Neural progenitor cell (in vitro differentiated cells): ENCODE measurements at regions not wholly inside any gene's neighbourhood (a gene's known extent, or its start where the extent isn't known, plus 50 kb on each side); places are given as distances from the start of the nearest gene placed in this dataset.
A peak's percentile ranks its signal among the peaks of the same experiment; 100 is the strongest.

Source experiments
- DNase-seq: peaks from one replicate; pipeline ENCODE4 v3.0.0-alpha.2; 2016; ENCODE audit warnings: low spot score
- H2AFZ ChIP-seq: fragments of 200-600 bp; sonication (generic); replicated peaks from 2 replicates; pipeline ENCODE4 v1.6.1; 2016; ENCODE audit warnings: antibody characterized with exemption
- H3F3A ChIP-seq: fragments of 200-600 bp; sonication (generic); 2 replicates; pipeline ENCODE4 v1.6.1; 2016; ENCODE audit warnings: antibody characterized with exemption, low read depth
- H3K27ac ChIP-seq: fragments of 200-600 bp; sonication (generic); 2 replicates; pipeline ENCODE4 v1.5.1; 2016; ENCODE audit warnings: mild to moderate bottlenecking
- H3K27me3 ChIP-seq: fragments of 200-600 bp; sonication (generic); 2 replicates; pipeline ENCODE4 v1.6.1; 2016; ENCODE audit warnings: mild to moderate bottlenecking, moderate library complexity
- H3K36me3 ChIP-seq: fragments of 200-600 bp; sonication (generic); 2 replicates; pipeline ENCODE4 v1.5.1; 2016
- H3K4me1 ChIP-seq: fragments of 200-600 bp; sonication (generic); 2 replicates; pipeline ENCODE4 v1.6.1; 2016; ENCODE audit warnings: mixed run types
- H3K4me2 ChIP-seq: fragments of 200-600 bp; sonication (generic); 2 replicates; pipeline ENCODE4 v1.6.1; 2016
- H3K4me3 ChIP-seq: fragments of 200-600 bp; sonication (generic); 2 replicates; pipeline ENCODE4 v1.5.1; 2016
- H3K79me2 ChIP-seq: fragments of 200-600 bp; sonication (generic); 2 replicates; pipeline ENCODE4 v1.6.1; 2016; ENCODE audit warnings: low read depth
- H3K9ac ChIP-seq: fragments of 200-600 bp; sonication (generic); 2 replicates; pipeline ENCODE4 v1.6.1; 2016
- H3K9me3 ChIP-seq: fragments of 200-600 bp; sonication (generic); 2 replicates; pipeline ENCODE4 v1.5.1; 2016; ENCODE audit warnings: low read depth
- H4K20me1 ChIP-seq: fragments of 200-600 bp; sonication (generic); 2 replicates; pipeline ENCODE4 v1.6.1; 2016; ENCODE audit warnings: low read depth
- H3K27ac Mint-ChIP-seq: 3 replicates; pipeline ENCODE4 v1.8.0; 2021; ENCODE audit warnings: mixed read lengths
- H3K27me3 Mint-ChIP-seq: 2 replicates; pipeline ENCODE4 v1.8.0; 2022; ENCODE audit warnings: low read depth, mild to moderate bottlenecking, inconsistent platforms, moderate library complexity, mixed read lengths; ENCODE audit not compliant: insufficient read depth
- H3K36me3 Mint-ChIP-seq: 3 replicates; pipeline ENCODE4 v1.8.0; 2021; ENCODE audit warnings: mixed read lengths
- H3K4me1 Mint-ChIP-seq: 3 replicates; pipeline ENCODE4 v1.8.0; 2021; ENCODE audit warnings: mixed read lengths
- H3K4me3 Mint-ChIP-seq: 3 replicates; pipeline ENCODE4 v1.8.0; 2021; ENCODE audit warnings: mild to moderate bottlenecking, moderate library complexity, mixed read lengths
- H3K9me3 Mint-ChIP-seq: 3 replicates; pipeline ENCODE4 v1.8.0; 2020; ENCODE audit warnings: mixed read lengths
- EZH2 ChIP-seq: fragments of 200-600 bp; sonication (generic); IDR thresholded peaks from 2 replicates; pipeline ENCODE4 v1.6.1; 2017; ENCODE audit warnings: antibody characterized with exemption, mild to moderate bottlenecking, moderate library complexity
- EZH2phosphoT487 ChIP-seq: fragments of 200-600 bp; sonication (generic); IDR thresholded peaks from 2 replicates; pipeline ENCODE4 v1.6.1; 2017; ENCODE audit warnings: antibody characterized with exemption
- TF ChIP-seq, protein P1 (sequence below): fragments of 200-600 bp; sonication (generic); IDR thresholded peaks from 2 replicates; pipeline ENCODE4 v1.5.1; 2017; ENCODE audit warnings: antibody characterized with exemption, mild to moderate bottlenecking

- Histone ChIP-seq H3K27me3 (no peaks in the 10 kb centered on the region), H3K79me2 (no peaks in the 10 kb centered on the region), H2AFZ (peak overlapping the region; percentile 19), H3K9ac (no peak overlapping the region), H3K9me3 (no peaks in the 10 kb centered on the region), H3K4me1 (no peaks in the 10 kb centered on the region), H3F3A (no peaks in the 10 kb centered on the region), H4K20me1 (no peaks in the 10 kb centered on the region), H3K4me2 (no peak overlapping the region), H3K36me3 (no peaks in the 10 kb centered on the region), H3K4me3 (no peak overlapping the region), H3K27ac (no peak overlapping the region)
- H3K36me3 Mint-ChIP-seq = no peaks in the 10 kb centered on the region
- TF ChIP-seq EZH2phosphoT487 = no peak
- TF ChIP-seq EZH2 = no peak
- TF ChIP-seq, protein P1, sequence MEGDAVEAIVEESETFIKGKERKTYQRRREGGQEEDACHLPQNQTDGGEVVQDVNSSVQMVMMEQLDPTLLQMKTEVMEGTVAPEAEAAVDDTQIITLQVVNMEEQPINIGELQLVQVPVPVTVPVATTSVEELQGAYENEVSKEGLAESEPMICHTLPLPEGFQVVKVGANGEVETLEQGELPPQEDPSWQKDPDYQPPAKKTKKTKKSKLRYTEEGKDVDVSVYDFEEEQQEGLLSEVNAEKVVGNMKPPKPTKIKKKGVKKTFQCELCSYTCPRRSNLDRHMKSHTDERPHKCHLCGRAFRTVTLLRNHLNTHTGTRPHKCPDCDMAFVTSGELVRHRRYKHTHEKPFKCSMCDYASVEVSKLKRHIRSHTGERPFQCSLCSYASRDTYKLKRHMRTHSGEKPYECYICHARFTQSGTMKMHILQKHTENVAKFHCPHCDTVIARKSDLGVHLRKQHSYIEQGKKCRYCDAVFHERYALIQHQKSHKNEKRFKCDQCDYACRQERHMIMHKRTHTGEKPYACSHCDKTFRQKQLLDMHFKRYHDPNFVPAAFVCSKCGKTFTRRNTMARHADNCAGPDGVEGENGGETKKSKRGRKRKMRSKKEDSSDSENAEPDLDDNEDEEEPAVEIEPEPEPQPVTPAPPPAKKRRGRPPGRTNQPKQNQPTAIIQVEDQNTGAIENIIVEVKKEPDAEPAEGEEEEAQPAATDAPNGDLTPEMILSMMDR = no peak
- no peak for DNase-seq
- no peaks in the 10 kb centered on the region for H3K9me3 Mint-ChIP-seq
- no peaks in the 10 kb centered on the region for H3K4me1 Mint-ChIP-seq
- H3K27ac Mint-ChIP-seq = no peak overlapping the region
- H3K4me3 Mint-ChIP-seq = no peak overlapping the region
- H3K27me3 Mint-ChIP-seq = no peaks in the 10 kb centered on the region
These were observed 201.4 kb upstream of the NPVF start for GRCh38 chr7:25429731-25430130.

GRCh38 chr7:25430200-25430931 lies 202.1 kb upstream of the NPVF start:
- Histone ChIP-seq H4K20me1 (no peaks in the 10 kb centered on the region), H3K4me3 (no peak overlapping the region), H3K27ac (no peak overlapping the region), H3F3A (no peaks in the 10 kb centered on the region), H3K9ac (no peak overlapping the region), H3K79me2 (no peaks in the 10 kb centered on the region), H2AFZ (no peak overlapping the region), H3K36me3 (no peaks in the 10 kb centered on the region), H3K27me3 (no peaks in the 10 kb centered on the region), H3K4me1 (no peaks in the 10 kb centered on the region), H3K9me3 (no peaks in the 10 kb centered on the region), H3K4me2 (no peak overlapping the region)
- DNase-seq = no peak
- no peaks in the 10 kb centered on the region for H3K36me3 Mint-ChIP-seq
- H3K9me3 Mint-ChIP-seq = no peaks in the 10 kb centered on the region
- no peaks in the 10 kb centered on the region for H3K4me1 Mint-ChIP-seq
- no peak overlapping the region for H3K27ac Mint-ChIP-seq
- H3K27me3 Mint-ChIP-seq = no peaks in the 10 kb centered on the region
- H3K4me3 Mint-ChIP-seq = no peak overlapping the region
- TF ChIP-seq, protein P1 = no peak

DNA sequence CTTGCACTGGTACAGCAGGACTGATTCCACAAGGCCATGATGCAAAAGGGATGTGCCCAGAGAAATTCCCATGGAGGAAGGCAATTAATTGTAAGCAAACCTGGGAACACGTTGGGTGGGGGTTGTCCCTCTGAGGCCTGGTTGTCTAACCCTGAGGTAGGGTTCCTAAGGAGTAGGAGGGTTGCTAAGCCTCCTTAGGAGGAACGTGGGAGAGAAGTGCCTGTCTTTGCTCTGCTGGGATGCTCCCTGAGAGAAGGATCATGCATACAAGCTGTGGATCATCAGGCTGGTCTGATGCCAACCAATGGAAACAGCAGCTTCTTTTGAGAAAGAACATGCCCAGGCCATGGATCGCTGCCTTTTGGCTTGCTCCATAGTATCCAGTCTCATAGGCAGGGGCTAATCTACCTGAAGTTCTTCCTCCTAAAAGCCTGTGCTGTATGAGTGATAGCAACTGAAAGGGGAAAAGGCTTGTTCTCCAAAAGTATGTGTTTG lies 203.7 kb upstream of the NPVF start:
- TF ChIP-seq EZH2 (no peak), EZH2phosphoT487 (no peak)
- TF ChIP-seq, protein P1 = no peak
- no peaks in the 10 kb centered on the region for H3K36me3 Mint-ChIP-seq
- H4K20me1 ChIP-seq = no peaks in the 10 kb centered on the region

More for the DNA sequence above, 203.7 kb upstream of the NPVF start:
- Histone ChIP-seq H3K27ac (no peak overlapping the region), H3K4me2 (no peak overlapping the region), H3K27me3 (no peaks in the 10 kb centered on the region), H3K79me2 (no peaks in the 10 kb centered on the region), H2AFZ (no peak overlapping the region), H3K36me3 (no peaks in the 10 kb centered on the region), H3K4me1 (no peaks in the 10 kb centered on the region), H3K4me3 (no peak overlapping the region), H3K9me3 (no peaks in the 10 kb centered on the region), H3F3A (no peaks in the 10 kb centered on the region), H3K9ac (no peak overlapping the region)
- H3K4me3 Mint-ChIP-seq = no peak overlapping the region
- no peaks in the 10 kb centered on the region for H3K27me3 Mint-ChIP-seq
- H3K27ac Mint-ChIP-seq = no peak overlapping the region
- H3K4me1 Mint-ChIP-seq = no peaks in the 10 kb centered on the region
- no peak for DNase-seq
- no peaks in the 10 kb centered on the region for H3K9me3 Mint-ChIP-seq
